Activated CD4-positive, alpha-beta T cell treated with anti-CD3 and anti-CD28 coated beads for 36 hours (primary cell): ENCODE measurements at regions not wholly inside any gene's neighbourhood (a gene's known extent, or its start where the extent isn't known, plus 50 kb on each side); places are given as distances from the start of the nearest gene placed in this dataset.
A peak's percentile ranks its signal among the peaks of the same experiment; 100 is the strongest.

Experiments
- ATAC-seq: fragments of 200-7000 bp; cut with Tn5 transposase; one replicate; pipeline ENCODE4 v1.10.0; 2021; ENCODE audit warnings: mild to moderate bottlenecking, moderate library complexity
- CTCF ChIA-PET: fragments of 350-600 bp; sonication (Branson Sonifier 250); formaldehyde crosslinking; loops from one replicate; lab custom pipeline; 2021; ENCODE audit warnings: antibody characterized with exemption; lab: Charles Lee
- POLR2A ChIA-PET: fragments of 350-600 bp; sonication (Branson Sonifier 250); formaldehyde crosslinking; loops from one replicate; lab custom pipeline; 2021; ENCODE audit warnings: antibody characterized with exemption, inconsistent platforms; lab: Charles Lee
- DNase-seq: peaks from one replicate; pipeline ENCODE4 v3.0.0-alpha.2; 2020
- H3K27ac Mint-ChIP-seq: one replicate; pipeline ENCODE4 v1.8.0; 2021; ENCODE audit warnings: mixed read lengths
- H3K27me3 Mint-ChIP-seq: one replicate; pipeline ENCODE4 v1.8.0; 2021; ENCODE audit warnings: mixed read lengths
- H3K36me3 Mint-ChIP-seq: one replicate; pipeline ENCODE4 v1.8.0; 2021; ENCODE audit warnings: low read depth, mixed read lengths
- H3K4me1 Mint-ChIP-seq: one replicate; pipeline ENCODE4 v1.8.0; 2021; ENCODE audit warnings: mixed read lengths
- H3K4me3 Mint-ChIP-seq: one replicate; pipeline ENCODE4 v1.8.0; 2021; ENCODE audit warnings: mild to moderate bottlenecking, moderate library complexity, mixed read lengths
- H3K9me3 Mint-ChIP-seq: one replicate; pipeline ENCODE4 v1.8.0; 2021; ENCODE audit warnings: low read depth, mixed read lengths
- intact Hi-C, 2 experiments: fragments of 100-400 bp; cut with DNase I in 1 of 2; cut with micrococcal nuclease in 1 of 2; formaldehyde crosslinking; loops; one replicate each; pipeline versions ENCODE4 v1.14.2 to v1.15.1; 2022 to 2024; cut with DNase I, micrococcal nuclease

GRCh38 chr6:6505111-6505510, 83.4 kb upstream of the LY86 start:
- Mint-ChIP-seq H3K27me3 (peaks cover 42% of the 10 kb centered on the region), H3K27ac (no peak overlapping the region), H3K4me1 (no peaks in the 10 kb centered on the region), H3K4me3 (no peak overlapping the region), H3K9me3 (peaks cover 2% of the 10 kb centered on the region), H3K36me3 (no peaks in the 10 kb centered on the region)
- intact Hi-C loops: no loop called here
- CTCF ChIA-PET: interaction anchor here (0.8 kb wide), 1 partner anchor 27 kb away, joined by 3 read pairs; no protein-coding TSS in a partner anchor
- DNase-seq: no peak
- ATAC-seq: no peak
- POLR2A ChIA-PET: no interaction called here

- no peaks in the 10 kb centered on the region for H3K36me3 Mint-ChIP-seq
- H3K9me3 Mint-ChIP-seq: peaks cover 2% of the 10 kb centered on the region
- DNase-seq (no peak), ATAC-seq (no peak)
- peaks cover 60% of the 10 kb centered on the region for H3K27me3 Mint-ChIP-seq
- no peaks in the 10 kb centered on the region for H3K4me1 Mint-ChIP-seq
- POLR2A ChIA-PET: no interaction called here
- H3K4me3 Mint-ChIP-seq: no peak overlapping the region
- intact Hi-C loops: no loop called here
- no peak overlapping the region for H3K27ac Mint-ChIP-seq
- CTCF ChIA-PET: no interaction called here
Observed at GRCh38 chr6:6508643-6509042, 79.9 kb upstream of the LY86 start.

GRCh38 chr6:6509284-6509683, 79.2 kb upstream of the LY86 start:
- Mint-ChIP-seq H3K4me3 (no peak overlapping the region), H3K36me3 (no peaks in the 10 kb centered on the region), H3K27me3 (peaks cover 59% of the 10 kb centered on the region), H3K4me1 (no peaks in the 10 kb centered on the region), H3K9me3 (peaks cover 2% of the 10 kb centered on the region), H3K27ac (no peak overlapping the region)
- ChIA-PET POLR2A (interaction anchor here (0.7 kb wide), 1 partner anchor 346 kb away, joined by 3 read pairs; no protein-coding TSS in a partner anchor), CTCF (interaction anchor here (0.6 kb wide), 1 partner anchor 38 kb away, joined by 3 read pairs; no protein-coding TSS in a partner anchor)
- intact Hi-C loops: no loop called here
- DNase-seq: no peak
- ATAC-seq: no peak

GRCh38 chr6:6512711-6513110, 75.8 kb upstream of the LY86 start:
- no peak overlapping the region for H3K27ac Mint-ChIP-seq
- ATAC-seq: no peak
- peaks cover 18% of the 10 kb centered on the region for H3K4me1 Mint-ChIP-seq
- peaks cover 69% of the 10 kb centered on the region for H3K27me3 Mint-ChIP-seq
- H3K4me3 Mint-ChIP-seq: no peak overlapping the region
- no peaks in the 10 kb centered on the region for H3K9me3 Mint-ChIP-seq
- ChIA-PET POLR2A (no interaction called here), CTCF (interaction anchor here (2.4 kb wide), 1 partner anchor 34 kb away, joined by 8 read pairs; no protein-coding TSS in a partner anchor)
- no peaks in the 10 kb centered on the region for H3K36me3 Mint-ChIP-seq
- intact Hi-C loops: no loop called here
- DNase-seq: no peak

GRCh38 chr6:6515691-6516607, 72.6 kb upstream of the LY86 start:
- Mint-ChIP-seq H3K4me3 (no peak overlapping the region), H3K27me3 (peaks cover 78% of the 10 kb centered on the region), H3K9me3 (no peaks in the 10 kb centered on the region), H3K4me1 (peaks cover 18% of the 10 kb centered on the region), H3K36me3 (no peaks in the 10 kb centered on the region), H3K27ac (no peak overlapping the region)
- ChIA-PET CTCF (interaction anchor here (0.6 to 2.4 kb wide), 7 partner anchors 12 to 549 kb away, joined by 3 to 18 read pairs (median 3); no protein-coding TSS in a partner anchor), POLR2A (interaction anchor here (0.6 kb wide), 1 partner anchor 198 kb away, joined by 3 read pairs; no protein-coding TSS in a partner anchor)
- ATAC-seq (peak; percentile 90), DNase-seq (peak; percentile 84)
- intact Hi-C loops: loop anchor here (1.0 to 5.0 kb wide), 7 partner anchors 31 to 1117 kb away; partner anchors contain the start of gene NRN1 (in 1 of the 2)

- CTCF ChIA-PET: interaction anchor here (0.6 to 2.4 kb wide), 4 partner anchors 30 to 550 kb away, joined by 3 to 18 read pairs (median 5); no protein-coding TSS in a partner anchor
- POLR2A ChIA-PET: no interaction called here
Observed at GRCh38 chr6:6516666-6517458, 71.7 kb upstream of the LY86 start.

GRCh38 chr6:6518631-6519427, 69.7 kb upstream of the LY86 start:
- DNase-seq (no peak), ATAC-seq (no peak)
- no peaks in the 10 kb centered on the region for H3K36me3 Mint-ChIP-seq
- ChIA-PET CTCF (interaction anchor here (1.6 kb wide), 1 partner anchor 158 kb away, joined by 4 read pairs; no protein-coding TSS in a partner anchor), POLR2A (no interaction called here)
- no peak overlapping the region for H3K4me3 Mint-ChIP-seq
- H3K4me1 Mint-ChIP-seq: peaks cover 18% of the 10 kb centered on the region
- H3K9me3 Mint-ChIP-seq: no peaks in the 10 kb centered on the region
- intact Hi-C loops: loop anchor here (5.0 kb wide), 4 partner anchors 398 to 537 kb away; partner anchors contain the start of gene NRN1 (in 1 of the 2)
- peaks cover 77% of the 10 kb centered on the region for H3K27me3 Mint-ChIP-seq
- H3K27ac Mint-ChIP-seq: no peak overlapping the region

More at GRCh38 chr6:6516666-6517458, 71.7 kb upstream of the LY86 start:
- H3K27ac Mint-ChIP-seq: no peak overlapping the region
- H3K4me1 Mint-ChIP-seq: peaks cover 18% of the 10 kb centered on the region
- no peaks in the 10 kb centered on the region for H3K36me3 Mint-ChIP-seq
- peaks cover 77% of the 10 kb centered on the region for H3K27me3 Mint-ChIP-seq
- no peak overlapping the region for H3K4me3 Mint-ChIP-seq
- intact Hi-C loops: loop anchor here (2.0 to 5.0 kb wide), 5 partner anchors 400 to 1118 kb away; partner anchors contain the start of gene NRN1 (in 1 of the 2)
- ATAC-seq (no peak), DNase-seq (peak; percentile 20)
- no peaks in the 10 kb centered on the region for H3K9me3 Mint-ChIP-seq

- H3K27ac Mint-ChIP-seq: no peak overlapping the region
- no peak for DNase-seq
- ChIA-PET CTCF (no interaction called here), POLR2A (no interaction called here)
- intact Hi-C loops: no loop called here
- no peak for ATAC-seq
- no peak overlapping the region for H3K4me3 Mint-ChIP-seq
- peaks cover 9% of the 10 kb centered on the region for H3K4me1 Mint-ChIP-seq
- peaks cover 64% of the 10 kb centered on the region for H3K27me3 Mint-ChIP-seq
- H3K36me3 Mint-ChIP-seq: no peaks in the 10 kb centered on the region
- no peaks in the 10 kb centered on the region for H3K9me3 Mint-ChIP-seq
Observed at GRCh38 chr6:6521961-6522482, 66.5 kb upstream of the LY86 start.

GRCh38 chr6:6522709-6523108, 65.8 kb upstream of the LY86 start:
- no peaks in the 10 kb centered on the region for H3K9me3 Mint-ChIP-seq
- intact Hi-C loops: no loop called here
- no peak overlapping the region for H3K27ac Mint-ChIP-seq
- ChIA-PET CTCF (interaction anchor here (0.7 kb wide), 1 partner anchor 11 kb away, joined by 3 read pairs; no protein-coding TSS in a partner anchor), POLR2A (no interaction called here)
- H3K4me1 Mint-ChIP-seq: peaks cover 9% of the 10 kb centered on the region
- peaks cover 68% of the 10 kb centered on the region for H3K27me3 Mint-ChIP-seq
- no peak for ATAC-seq
- no peak for DNase-seq
- H3K36me3 Mint-ChIP-seq: no peaks in the 10 kb centered on the region
- H3K4me3 Mint-ChIP-seq: no peak overlapping the region

- DNase-seq: no peak
- H3K36me3 Mint-ChIP-seq: no peaks in the 10 kb centered on the region
- ChIA-PET CTCF (interaction anchor here (0.7 kb wide), 1 partner anchor 464 kb away, joined by 3 read pairs; no protein-coding TSS in a partner anchor), POLR2A (no interaction called here)
- intact Hi-C loops: no loop called here
- H3K27ac Mint-ChIP-seq: no peak overlapping the region
- peaks cover 9% of the 10 kb centered on the region for H3K4me1 Mint-ChIP-seq
- ATAC-seq: no peak
- H3K4me3 Mint-ChIP-seq: no peak overlapping the region
- H3K27me3 Mint-ChIP-seq: peaks cover 60% of the 10 kb centered on the region
- H3K9me3 Mint-ChIP-seq: no peaks in the 10 kb centered on the region
Observed at GRCh38 chr6:6524951-6525350, 63.6 kb upstream of the LY86 start.
